HG03196 (cell line): ENCODE measurements at regions not wholly inside any gene's neighbourhood (a gene's known extent, or its start where the extent isn't known, plus 50 kb on each side); places are given as distances from the start of the nearest gene placed in this dataset.
"Not testable (repeated sequence)": the region's sequence is repeated elsewhere in the genome, so short reads cannot be mapped to it uniquely, and the experiment has no call there.

Experiments
- ATAC-seq: cut with Tn5 transposase; IDR thresholded peaks from one replicate; pipeline ENCODE4 v1.9.1; 2021; ENCODE audit not compliant: unreplicated experiment

DNA sequence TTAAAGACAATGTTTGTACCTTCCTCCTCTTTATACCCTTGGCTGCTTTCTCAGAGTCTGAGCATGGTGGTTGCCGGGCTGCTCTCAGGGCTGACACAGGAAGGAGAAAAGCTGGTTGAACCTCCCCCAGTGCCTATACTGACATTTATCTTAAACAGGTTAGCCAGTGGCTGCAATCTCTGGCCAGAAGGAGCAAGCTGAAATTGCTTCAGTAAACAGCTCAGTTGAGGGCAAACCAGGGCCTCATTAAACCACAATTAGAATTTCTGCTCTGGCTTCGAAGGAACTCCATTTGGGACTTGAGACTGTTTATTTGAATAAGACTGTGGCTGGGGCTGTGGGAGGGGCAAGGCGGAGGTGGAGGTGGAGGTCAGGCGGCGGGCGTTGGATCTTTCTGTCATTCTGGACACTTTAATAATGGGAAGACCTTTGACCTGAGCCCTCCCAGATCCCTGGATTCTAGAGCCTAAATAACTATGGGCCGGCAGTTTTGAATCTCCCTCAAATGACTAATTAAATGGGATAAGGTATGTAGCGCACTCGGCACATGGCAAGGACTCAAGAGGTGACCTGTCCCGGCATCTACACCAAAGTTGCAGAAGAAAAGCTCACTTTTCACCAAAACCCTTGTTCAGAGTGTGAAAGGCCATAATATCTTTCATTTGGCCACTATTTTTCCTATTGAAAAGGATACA, 120.6 kb upstream of the MYCN start:
- no peak for ATAC-seq

DNA sequence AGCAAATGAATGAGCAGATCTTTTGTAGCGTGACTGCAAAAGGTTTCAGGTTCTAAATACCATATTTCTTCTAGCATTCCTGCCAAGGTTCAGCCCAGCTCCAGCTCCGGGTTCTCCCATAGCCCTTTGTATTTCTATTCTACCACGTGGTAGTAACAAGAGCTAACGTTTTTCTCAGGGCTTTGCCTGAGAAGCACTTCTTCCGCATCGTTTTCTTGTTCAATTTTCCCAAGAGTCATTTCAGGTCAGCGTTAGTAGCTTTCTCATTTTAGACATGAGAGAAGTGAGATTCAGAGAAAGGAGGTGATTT, 120.1 kb upstream of the MYCN start:
- no peak for ATAC-seq

DNA sequence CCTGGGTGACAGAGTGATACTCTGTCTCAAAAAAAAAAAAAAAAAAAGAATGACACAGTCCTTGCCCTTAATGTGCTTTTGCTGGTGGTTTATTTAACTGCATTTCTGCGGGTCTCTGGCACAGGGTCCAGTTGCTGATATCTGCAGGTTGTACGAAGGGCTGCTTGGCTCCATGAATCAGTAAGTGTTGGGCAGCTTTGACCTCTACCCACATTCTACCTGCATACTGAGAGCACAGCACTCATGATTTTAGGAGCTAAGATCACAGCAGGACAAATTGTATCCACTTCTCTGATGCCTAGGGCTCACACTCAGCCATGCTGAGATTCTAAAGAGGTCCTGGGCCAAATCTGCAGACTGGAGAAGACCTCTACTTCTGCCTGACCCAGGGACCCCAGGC, 119.4 kb upstream of the MYCN start:
- ATAC-seq: no peak

DNA sequence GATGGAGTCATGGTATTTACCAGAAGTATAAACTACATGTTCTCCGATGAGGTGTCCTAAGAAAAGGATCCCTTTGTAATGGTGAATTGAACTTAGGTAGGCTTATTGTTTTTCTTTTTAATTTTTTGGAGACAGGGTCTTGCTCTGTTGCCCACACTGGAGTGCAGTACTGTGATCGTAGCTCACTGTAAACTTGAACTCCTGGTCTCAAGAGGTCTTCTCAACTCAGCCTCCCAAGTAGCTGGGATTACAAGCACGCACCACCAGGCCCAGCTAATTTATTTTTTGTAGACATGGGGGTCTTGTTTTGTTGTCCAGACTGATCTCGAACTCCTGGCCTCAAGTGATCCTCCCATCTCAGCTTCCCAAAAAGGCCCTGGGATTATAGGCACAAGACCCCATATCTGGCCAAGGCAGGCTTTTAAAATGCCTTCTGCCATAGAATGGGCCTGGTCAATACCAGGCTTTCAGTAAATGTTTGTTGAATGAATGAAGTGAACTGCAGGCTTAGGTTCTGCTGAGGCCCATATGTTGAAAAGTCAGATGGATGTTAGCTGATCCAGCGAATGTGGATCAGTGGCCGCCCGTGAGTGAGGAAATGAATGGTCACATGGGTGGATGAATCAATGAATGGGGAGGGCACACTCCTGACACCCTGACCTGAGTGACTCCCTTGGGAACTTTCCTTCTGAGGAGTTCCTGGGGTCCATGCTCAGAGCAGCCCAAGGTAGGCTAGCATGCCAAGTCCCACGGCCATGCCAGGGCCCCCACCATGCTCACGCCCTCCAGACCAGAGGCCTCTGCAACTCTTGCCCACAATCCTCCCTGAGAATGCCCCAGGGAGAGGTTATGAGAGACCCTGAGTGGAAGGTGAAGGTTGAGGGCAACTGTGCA, 118.0 kb upstream of the MYCN start:
- no peak for ATAC-seq

DNA sequence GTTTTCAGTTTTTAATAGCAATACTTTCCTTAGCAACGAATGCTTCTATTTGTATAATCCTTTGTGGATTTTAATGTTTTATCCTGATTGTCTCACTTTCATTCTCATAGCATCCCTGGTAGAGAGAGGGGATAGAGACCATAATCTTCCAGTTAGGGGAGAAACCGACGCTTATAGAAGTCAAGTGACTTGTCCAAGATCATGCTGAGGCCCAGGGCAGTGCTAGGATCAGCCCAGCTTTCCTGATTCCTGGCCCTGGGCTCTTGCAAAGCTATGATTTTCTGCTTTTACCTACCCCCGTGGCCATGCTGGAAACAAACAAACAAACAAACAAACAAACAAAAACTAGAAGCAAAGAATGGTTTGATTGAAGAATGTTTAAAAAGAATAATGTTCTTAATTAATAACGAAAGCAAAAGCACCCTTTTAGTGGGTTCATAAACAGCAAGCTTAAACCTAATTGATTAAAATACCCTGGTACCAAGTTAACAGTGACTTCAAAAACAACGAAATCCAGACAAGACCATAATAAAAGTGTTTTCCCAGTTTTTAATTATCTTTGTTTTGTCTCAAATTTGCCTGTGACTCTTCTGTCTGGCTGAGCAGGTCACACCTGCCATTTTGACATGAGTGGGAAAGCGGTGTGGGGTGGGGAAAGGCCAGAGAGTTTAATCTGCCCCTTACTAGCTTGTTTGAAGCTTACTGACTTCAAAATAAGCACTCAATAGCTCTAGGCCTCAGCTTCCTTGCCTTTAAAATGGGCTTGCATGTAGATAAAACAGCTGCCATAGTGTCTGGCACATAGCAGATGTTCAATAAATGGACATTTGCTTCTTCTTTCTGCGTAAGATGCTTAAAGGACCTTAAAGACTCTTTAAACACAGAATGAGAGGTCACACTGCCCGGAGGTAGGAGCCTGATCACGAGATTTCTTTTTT, 116.6 kb upstream of the MYCN start:
- no peak for ATAC-seq

DNA sequence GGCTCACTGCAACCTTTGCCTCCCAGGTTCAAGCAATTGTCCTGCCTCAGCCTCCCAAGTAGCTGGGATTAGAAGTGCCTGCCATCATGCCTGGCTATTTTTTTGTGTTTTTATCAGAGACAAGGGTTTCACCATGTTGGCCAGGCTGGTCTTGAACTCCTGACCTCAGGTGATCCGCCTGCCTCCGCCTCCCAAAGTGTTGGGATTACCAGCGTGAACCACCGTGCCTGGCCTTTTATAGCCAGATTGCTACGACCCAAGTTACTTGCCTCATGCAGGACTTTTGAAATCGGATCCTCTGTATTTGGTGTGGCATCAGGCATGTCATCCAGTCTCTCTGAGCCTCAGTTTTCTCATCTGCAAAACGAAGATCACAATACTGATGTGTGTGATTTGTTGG, 115.9 kb upstream of the MYCN start:
- ATAC-seq: not testable (repeated sequence)

DNA sequence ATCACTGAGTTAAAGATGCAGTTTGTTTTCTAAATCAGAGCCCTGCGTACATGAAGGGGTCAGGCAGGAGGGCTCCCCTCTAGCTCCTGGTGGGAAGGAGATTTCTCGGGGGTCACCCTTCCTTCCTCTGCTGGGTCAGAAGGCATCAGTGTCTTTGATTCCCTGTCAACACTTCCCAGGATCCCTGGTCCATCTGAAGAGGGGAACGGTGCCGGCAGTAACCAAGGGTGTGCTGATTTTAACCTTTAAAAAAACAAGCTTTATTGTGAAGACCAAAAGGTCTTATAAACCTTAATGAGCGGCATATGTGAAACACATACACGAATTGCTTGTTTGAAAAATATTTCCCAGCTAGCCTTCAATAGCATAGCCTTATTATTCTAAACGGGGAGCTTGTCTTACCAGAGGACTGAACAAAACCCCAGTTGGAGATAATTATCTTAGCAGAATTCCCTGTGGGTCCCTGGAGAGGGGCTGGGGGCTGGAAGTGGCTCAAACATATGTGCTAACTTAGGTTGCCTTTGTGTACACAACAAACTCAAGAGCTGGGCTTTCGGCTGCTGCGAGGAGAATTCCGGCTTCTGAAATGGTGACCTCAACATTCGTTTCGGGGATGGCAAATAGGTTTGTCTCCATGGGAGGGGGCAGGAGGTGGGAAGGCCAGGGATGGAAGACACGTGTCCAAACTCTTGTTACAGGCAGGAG, 114.9 kb upstream of the MYCN start:
- ATAC-seq: no peak

DNA sequence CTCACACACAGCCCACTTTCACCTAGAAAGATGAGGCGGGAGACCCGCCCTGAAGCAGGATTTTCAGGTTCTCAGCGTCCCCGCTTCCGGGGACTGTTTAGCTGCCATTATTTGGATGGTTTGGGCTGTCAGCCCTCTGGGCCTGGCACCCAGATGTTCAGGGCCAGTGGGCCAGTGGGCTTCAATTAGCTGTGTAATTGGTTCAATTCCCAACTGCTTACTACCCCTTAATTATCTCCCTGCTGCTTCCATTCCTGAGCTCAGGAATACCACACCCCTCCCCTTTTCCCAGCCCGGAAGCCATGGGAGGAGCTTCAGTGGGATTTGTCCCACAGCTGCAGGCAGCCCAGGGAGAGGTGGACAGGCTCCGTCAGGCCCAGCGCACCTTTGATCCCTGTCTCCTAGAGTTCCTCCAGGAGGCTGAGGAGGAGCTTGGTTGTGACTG, 114.1 kb upstream of the MYCN start:
- no peak for ATAC-seq

DNA sequence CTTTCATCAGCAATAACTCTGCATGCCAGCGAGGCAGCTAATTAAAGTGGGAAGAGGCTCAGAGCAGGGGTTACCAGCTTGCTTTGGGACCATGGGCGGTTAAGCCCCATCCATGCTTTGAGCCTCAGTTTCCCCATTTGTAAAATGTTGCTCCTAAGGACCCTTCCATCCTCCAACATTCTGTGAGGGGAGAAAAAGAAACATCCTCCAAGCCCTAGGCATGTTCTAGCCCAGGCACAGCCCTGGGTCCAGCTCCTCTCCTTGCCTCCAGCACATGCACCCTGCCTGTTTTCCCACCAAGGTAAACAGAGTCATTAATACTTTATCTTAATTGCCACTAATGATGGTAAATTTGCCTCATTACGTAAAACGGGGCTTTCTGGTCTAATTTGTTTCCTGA, 113.3 kb upstream of the MYCN start:
- ATAC-seq: no peak

DNA sequence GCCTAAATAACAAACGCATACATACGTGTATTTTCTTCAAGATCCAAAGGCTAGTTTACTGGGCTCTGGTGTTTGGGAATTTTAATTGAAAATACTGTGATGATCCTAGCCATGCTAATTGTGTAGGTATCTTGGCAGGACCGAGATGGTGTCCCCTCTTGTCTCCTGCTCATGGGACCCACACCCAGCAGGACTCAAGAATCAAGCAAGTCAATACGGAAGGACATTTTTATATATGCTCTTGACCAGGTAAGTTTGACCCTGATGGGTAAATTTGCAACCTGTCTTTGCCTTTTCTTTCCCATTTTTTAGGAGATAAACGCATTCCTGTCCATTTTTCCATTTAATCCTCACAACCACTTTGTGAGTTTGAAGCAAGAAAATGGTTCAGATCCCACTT, 111.8 kb upstream of the MYCN start:
- no peak for ATAC-seq

DNA sequence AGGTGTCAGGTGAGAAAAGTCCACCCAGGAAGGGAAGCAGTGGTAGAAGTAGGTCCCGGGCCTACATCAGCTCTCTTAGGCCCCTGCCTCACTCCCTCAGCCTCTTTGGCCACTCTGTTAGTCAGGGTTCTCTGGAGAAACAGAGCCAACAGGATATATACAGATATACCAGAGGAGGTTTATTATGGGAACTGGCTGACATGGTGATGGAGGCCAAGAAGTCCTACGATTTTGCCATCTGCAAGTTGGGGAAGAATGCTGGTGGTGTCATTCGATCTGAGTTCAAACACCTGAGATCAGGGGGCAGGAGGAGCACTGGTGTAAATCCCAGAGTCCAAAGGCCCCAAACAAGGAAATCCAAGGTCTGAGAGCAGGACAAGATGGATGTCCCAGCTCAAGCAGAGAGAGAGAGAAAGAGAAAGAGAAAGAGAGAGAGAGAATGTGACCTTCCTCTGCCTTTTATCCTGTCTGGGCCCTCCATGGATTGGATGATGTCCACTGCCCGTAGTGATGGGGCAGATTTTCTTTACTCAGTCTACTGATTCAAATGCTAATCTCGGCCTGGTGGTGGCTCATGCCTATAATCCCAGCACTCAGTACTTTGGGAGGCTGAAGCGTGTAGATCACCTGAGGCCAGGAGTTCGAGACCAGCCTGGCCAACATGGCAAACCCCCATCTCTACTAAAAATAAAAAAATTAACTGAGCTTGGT, 111.1 kb upstream of the MYCN start:
- ATAC-seq: no peak

DNA sequence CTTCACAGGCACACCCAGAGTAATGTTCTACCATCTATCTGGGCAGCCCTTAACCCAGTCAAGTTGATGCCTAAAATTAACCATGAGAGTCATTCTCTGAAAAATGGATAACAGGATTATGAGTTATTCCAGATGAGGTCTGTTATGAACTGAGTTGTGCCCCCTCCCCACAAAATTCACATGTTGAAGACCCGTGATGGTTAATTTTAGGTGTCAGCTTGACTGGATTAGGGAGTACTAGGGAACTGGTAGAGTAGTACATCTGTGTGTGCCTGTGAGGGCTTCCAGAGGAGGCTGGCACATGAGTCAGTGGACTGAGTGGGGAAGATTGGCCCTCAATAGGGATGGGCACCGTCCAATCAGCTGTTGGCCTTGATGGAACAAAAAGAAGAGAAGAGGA, 110.4 kb upstream of the MYCN start:
- ATAC-seq: no peak

DNA sequence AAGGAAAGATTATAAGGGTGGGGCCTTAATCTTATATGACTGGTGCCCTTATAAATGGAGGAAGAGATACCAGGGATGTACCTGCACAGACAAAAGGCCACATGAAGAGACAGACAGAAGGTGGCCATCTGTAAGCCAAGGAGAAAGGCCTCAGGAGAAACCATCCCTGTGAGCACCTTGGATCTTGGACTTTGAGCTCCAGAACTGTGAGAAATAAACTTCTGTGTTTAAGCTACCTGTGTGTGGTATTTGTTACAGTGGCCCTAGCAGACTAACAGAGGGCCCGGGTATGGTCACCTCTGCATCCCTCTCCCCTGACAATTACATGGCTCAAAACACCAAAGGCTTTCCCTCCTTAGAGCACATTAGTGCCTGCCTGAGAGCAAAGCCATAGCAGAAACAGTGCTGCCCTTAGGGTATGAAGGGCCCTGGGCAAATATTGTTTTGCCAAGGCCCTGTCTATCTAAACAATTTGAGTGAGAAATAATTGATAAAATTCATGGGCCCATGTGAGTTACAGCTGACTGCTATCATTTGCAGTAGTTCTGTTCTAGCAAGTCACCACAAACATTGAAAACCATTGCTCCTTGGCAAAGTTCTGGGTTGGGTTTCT, 109.3 kb upstream of the MYCN start:
- ATAC-seq: no peak

DNA sequence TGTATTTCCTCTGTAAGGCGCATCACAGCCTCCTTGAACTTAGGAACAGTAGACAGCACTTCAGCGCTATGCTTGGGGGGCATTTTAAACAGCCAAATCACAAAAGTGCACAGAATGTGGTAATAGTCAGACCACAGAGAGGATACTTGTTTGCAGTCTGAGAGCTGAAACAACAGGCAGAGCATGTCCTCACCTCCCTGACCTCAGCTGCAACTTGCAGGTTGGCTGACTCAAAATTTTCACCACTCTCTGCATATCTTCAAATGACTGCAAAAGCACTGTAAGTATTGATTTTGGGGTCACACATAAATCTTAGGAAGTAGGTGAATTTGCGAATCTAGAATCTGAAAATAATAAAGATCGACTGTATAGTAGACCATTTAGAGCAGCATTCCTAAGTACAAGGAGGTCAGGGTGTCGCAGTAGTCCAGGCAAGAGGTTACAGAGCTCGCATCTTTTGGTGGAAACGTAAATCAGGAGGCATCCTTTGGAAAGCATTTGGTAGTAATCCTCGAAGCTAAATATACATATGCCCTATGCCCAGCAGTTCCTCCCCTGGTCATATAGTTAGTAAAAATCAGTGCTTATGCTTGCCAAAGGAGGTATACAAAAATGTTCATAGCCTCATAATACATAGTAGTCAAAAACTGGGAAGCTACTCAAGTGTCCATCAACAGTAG, 108.2 kb upstream of the MYCN start:
- no peak for ATAC-seq

DNA sequence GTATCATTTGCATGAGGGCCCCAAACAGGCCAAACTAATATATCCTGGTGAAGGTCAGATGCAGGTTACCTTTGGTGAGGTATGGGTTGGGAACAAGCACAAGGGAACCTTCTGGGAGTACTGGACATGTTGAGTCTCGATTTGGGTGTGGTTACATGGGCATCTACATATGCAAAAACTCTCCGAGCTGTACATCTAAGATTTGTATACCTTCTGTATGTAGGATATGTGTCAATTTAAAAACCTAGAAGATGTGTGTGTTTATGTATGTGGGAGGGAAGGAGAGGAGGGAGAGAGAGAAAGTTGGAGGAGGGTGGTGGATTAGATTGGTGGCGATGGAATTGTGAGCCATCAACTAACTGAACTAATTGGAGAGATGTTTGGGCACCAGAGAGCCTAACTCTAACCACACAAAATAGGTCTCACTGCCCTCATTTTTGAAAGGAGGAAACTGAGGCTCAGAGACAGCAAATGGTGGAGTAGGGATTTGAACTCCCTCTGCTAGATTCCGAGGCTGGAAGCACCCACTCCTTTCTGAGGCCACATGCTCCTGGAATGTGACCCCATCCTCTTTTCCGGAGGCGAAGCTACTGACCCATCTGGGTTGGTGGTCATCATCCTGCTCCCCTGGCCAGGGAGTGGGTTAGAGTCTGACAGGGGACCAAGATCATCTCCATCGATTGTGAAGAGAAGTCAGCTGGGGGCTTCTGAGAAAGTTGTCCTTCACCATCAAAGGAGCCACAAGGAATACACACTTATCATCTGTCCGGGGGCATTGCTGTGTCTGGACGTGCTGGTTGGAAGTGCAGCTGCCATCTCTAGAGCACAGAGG, 107.3 kb upstream of the MYCN start:
- no peak for ATAC-seq

DNA sequence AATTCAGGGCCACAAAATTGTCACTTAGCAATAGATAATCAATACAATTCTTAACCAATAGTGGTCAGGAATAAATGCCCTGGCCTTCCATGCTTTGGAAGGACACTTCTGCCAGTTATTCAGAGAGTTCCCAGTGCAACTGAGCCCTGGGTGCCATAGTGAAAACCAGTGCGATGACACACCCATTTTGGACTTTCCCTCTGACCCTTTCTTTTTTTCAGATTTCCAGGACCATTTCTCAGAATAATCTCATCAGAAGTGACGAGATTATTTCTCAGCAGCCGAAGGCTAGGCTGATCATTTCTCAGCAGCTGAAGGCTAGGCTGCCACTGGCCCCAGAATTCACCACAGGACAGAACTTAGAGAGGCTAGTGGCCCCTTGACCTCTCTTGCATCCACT, 106.6 kb upstream of the MYCN start:
- ATAC-seq: no peak

DNA sequence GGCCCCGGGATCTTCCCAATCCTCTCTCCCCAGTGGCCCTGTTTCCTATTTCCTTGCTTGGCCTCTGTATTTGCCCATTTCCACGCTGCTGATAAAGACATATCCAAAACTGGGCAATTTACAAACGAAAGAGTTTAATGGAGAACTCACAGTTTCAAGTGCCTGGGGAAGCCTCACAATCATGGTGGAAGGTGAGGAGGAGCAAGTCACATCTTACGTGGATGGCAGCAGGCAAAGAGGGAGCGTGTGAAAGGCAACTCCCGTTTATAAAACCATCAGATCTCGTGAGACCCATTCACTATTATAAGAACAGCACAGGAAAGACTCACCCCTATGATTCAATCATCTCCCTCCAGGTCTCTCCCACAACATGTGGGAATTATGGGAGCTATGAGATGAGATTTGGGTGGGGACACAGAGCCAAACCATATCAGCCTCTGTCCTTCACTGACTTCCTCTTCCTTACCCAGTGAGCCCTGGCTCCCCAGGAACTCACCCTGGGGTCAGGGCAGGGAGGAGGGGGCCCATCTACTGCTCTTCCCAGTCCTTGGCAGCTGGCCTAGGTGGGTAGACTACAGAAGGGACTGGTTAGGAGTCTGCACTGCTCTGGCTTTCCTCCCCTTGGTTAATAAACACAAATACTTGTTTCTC, 105.8 kb upstream of the MYCN start:
- no peak for ATAC-seq
